ENCODE measurements at regions not wholly inside any gene's neighbourhood (a gene's known extent, or its start where the extent isn't known, plus 50 kb on each side); places are given as distances from the start of the nearest gene placed in this dataset.
"Not testable (repeated sequence)": the region's sequence is repeated elsewhere in the genome, so short reads cannot be mapped to it uniquely, and the experiment has no call there.

DNA sequence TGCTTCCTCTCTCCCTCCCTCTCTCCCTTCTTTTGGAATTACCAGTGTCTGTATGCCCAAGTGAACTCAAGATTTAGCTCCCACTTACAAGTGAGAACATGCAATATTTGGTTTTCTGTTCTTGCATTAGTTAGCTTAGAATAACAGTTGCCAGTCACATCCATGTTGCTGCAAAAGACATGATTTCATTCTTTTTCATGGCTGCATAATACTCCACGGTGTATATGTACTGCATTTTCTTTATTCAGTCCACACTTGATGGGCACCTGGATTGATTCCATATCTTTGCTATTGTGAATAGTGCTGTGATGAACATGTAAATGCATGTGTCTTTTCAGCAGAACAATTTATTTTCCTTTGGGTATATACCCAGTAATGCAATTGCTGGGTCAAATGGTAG is 97.5 kb upstream of the GRAMD1B start:
- TF ChIP-seq POLR2A (IDR thresholded peaks at IDR 0.05) = not testable (repeated sequence)
- TF ChIP-seq, protein P1, sequence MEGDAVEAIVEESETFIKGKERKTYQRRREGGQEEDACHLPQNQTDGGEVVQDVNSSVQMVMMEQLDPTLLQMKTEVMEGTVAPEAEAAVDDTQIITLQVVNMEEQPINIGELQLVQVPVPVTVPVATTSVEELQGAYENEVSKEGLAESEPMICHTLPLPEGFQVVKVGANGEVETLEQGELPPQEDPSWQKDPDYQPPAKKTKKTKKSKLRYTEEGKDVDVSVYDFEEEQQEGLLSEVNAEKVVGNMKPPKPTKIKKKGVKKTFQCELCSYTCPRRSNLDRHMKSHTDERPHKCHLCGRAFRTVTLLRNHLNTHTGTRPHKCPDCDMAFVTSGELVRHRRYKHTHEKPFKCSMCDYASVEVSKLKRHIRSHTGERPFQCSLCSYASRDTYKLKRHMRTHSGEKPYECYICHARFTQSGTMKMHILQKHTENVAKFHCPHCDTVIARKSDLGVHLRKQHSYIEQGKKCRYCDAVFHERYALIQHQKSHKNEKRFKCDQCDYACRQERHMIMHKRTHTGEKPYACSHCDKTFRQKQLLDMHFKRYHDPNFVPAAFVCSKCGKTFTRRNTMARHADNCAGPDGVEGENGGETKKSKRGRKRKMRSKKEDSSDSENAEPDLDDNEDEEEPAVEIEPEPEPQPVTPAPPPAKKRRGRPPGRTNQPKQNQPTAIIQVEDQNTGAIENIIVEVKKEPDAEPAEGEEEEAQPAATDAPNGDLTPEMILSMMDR (IDR thresholded peaks at IDR 0.05) = not testable (repeated sequence)

All from esophagus squamous epithelium (tissue), 4 donors.